CD14-positive monocyte (primary cell): ENCODE measurements at regions not wholly inside any gene's neighbourhood (a gene's known extent, or its start where the extent isn't known, plus 50 kb on each side); places are given as distances from the start of the nearest gene placed in this dataset.

ENCODE experiments used
- DNase-seq, 3 donors: peaks; one replicate each; pipeline ENCODE4 v3.0.0-alpha.2; 2011 to 2022
- H2AFZ ChIP-seq: 2 replicates; pipeline ENCODE4 v1.6.0; 2012; ENCODE audit warnings: mild to moderate bottlenecking, low read depth, low read length, inconsistent platforms; ENCODE audit not compliant: insufficient read depth, poor library complexity, severe bottlenecking
- H3K27ac ChIP-seq, 2 donors: 1 replicate in 1 of 2; 2 replicates in 1 of 2; pipeline ENCODE4 v1.5.1; 2012 to 2013; ENCODE audit warnings: low read length in 2 of 2, control low read depth in 1 of 2, inconsistent platforms in 1 of 2, low read depth in 1 of 2, mild to moderate bottlenecking in 1 of 2
- H3K27me3 ChIP-seq, 2 donors: one replicate each; pipeline versions ENCODE4 v1.6.0 to v1.6.1; 2011 to 2013; ENCODE audit warnings: low read length in 2 of 2; ENCODE audit not compliant: control insufficient read depth in 2 of 2, insufficient read depth in 2 of 2
- H3K36me3 ChIP-seq, 2 donors: replicated peaks in 1 of 2; 1 replicate in 1 of 2; 2 replicates in 1 of 2; pipeline versions ENCODE4 v1.5.1 to v1.6.1; 2012 to 2013; ENCODE audit warnings: low read length in 2 of 2, control low read depth in 1 of 2, inconsistent platforms in 1 of 2, mild to moderate bottlenecking in 1 of 2; ENCODE audit not compliant: insufficient read depth in 2 of 2, control insufficient read depth in 1 of 2
- H3K4me1 ChIP-seq, 2 donors: 1 replicate in 1 of 2; 2 replicates in 1 of 2; pipeline versions ENCODE4 v1.5.1 to v1.6.1; 2012 to 2013; ENCODE audit warnings: low read length in 2 of 2, control low read depth in 1 of 2, inconsistent platforms in 1 of 2, mild to moderate bottlenecking in 1 of 2, moderate library complexity in 1 of 2; ENCODE audit not compliant: insufficient read depth in 2 of 2, control insufficient read depth in 1 of 2
- H3K4me2 ChIP-seq: replicated peaks from 2 replicates; pipeline ENCODE3; 2012; ENCODE audit warnings: low read length, moderate library complexity, mild to moderate bottlenecking; ENCODE audit not compliant: poor library complexity, severe bottlenecking; ENCODE audit errors: extremely low read depth
- H3K4me3 ChIP-seq, 3 experiments: fragments of 200-600 bp in 1 of 3; sonication (generic) in 1 of 3; replicated peaks in 1 of 3; 1 replicate in 2 of 3; 2 replicates in 1 of 3; pipeline ENCODE4 v1.5.1; 2011 to 2013; ENCODE audit warnings: low read length in 3 of 3, mild to moderate bottlenecking in 3 of 3, control low read depth in 2 of 3, low read depth in 2 of 3, inconsistent platforms in 1 of 3, moderate library complexity in 1 of 3
- H3K79me2 ChIP-seq: 2 replicates; pipeline ENCODE4 v1.6.0; 2012; ENCODE audit warnings: mild to moderate bottlenecking, control low read depth, inconsistent platforms, low read length, moderate library complexity; ENCODE audit not compliant: insufficient read depth
- H3K9ac ChIP-seq: 2 replicates; pipeline ENCODE4 v1.6.0; 2017; ENCODE audit warnings: low read length, mild to moderate bottlenecking; ENCODE audit not compliant: insufficient read depth, poor library complexity, severe bottlenecking
- H3K9me3 ChIP-seq, 2 donors: replicated peaks in 1 of 2; 1 replicate in 1 of 2; 2 replicates in 1 of 2; pipeline versions ENCODE4 v1.5.1 to v1.6.1; 2012 to 2013; ENCODE audit warnings: low read length in 2 of 2, control low read depth in 1 of 2; ENCODE audit not compliant: control insufficient read depth in 1 of 2, insufficient read depth in 1 of 2
- H4K20me1 ChIP-seq: 2 replicates; pipeline ENCODE4 v1.6.0; 2012; ENCODE audit warnings: mild to moderate bottlenecking, low read length, control low read depth, moderate library complexity; ENCODE audit not compliant: insufficient read depth
- H3K27ac Mint-ChIP-seq, 7 donors: one replicate each; pipeline ENCODE4 v1.8.0; 2020; ENCODE audit warnings: mild to moderate bottlenecking in 7 of 7, mixed read lengths in 7 of 7, moderate library complexity in 6 of 7, inconsistent platforms in 2 of 7
- H3K27me3 Mint-ChIP-seq, 3 donors: one replicate each; pipeline ENCODE4 v1.8.0; 2021 to 2022; ENCODE audit warnings: low read depth in 3 of 3, mild to moderate bottlenecking in 3 of 3, mixed read lengths in 3 of 3, moderate library complexity in 3 of 3, inconsistent platforms in 1 of 3
- H3K36me3 Mint-ChIP-seq, 2 donors: one replicate each; pipeline ENCODE4 v1.8.0; 2020; ENCODE audit warnings: mixed read lengths in 2 of 2, inconsistent platforms in 1 of 2, mild to moderate bottlenecking in 1 of 2
- H3K4me1 Mint-ChIP-seq: one replicate; pipeline ENCODE4 v1.8.0; 2020; ENCODE audit warnings: mild to moderate bottlenecking, mixed read lengths
- H3K4me3 Mint-ChIP-seq, 2 donors: one replicate each; pipeline ENCODE4 v1.8.0; 2020; ENCODE audit warnings: mild to moderate bottlenecking in 2 of 2, mixed read lengths in 2 of 2, moderate library complexity in 1 of 2
- H3K9me3 Mint-ChIP-seq, 7 donors: one replicate each; pipeline ENCODE4 v1.8.0; 2020 to 2022; ENCODE audit warnings: mixed read lengths in 7 of 7, mild to moderate bottlenecking in 6 of 7, moderate library complexity in 6 of 7, inconsistent platforms in 2 of 7
- WGBS: methylation state at CpG from one replicate; pipeline ENCODE4 v1.1.5; 2013; ENCODE audit warnings: missing lambda C conversion rate; ENCODE audit not compliant: insufficient coverage; 5-methylcytosine and 5-hydroxymethylcytosine counted together
- intact Hi-C, 2 donors: fragments of 100-400 bp; cut with micrococcal nuclease; formaldehyde crosslinking; loops; one replicate each; pipeline versions ENCODE4 v1.15.0 to v1.15.1; 2023
- TF ChIP-seq, protein P1 (sequence below): fragments of 200-600 bp; IDR thresholded peaks from one replicate; pipeline ENCODE4 v1.8.0; 2022; ENCODE audit warnings: antibody characterized with exemption, mild to moderate bottlenecking

DNA sequence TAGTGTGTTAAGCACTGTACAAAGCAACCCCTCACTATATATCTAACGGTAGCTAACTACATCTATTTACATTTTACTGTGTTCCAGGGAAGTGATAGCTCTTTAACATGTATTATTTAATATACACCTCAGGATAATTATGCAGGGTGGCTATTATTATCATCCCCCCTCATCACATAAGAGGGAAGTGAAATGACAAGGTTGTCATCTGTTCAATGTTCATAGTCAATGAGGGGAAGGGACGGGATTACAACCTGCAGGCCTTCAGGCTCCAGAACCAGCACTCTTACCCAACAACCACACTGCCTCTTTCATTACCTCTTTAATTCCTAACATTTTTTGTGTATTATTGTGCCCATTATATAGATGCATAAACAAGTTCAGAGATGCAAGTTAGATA, 238.7 kb upstream of the ANO3 start:
- no peaks in the 10 kb centered on the region for H3K36me3 Mint-ChIP-seq
- no peaks in the 10 kb centered on the region for H3K4me1 Mint-ChIP-seq
- H3K4me3 ChIP-seq: no peak overlapping the region
- TF ChIP-seq, protein P1, sequence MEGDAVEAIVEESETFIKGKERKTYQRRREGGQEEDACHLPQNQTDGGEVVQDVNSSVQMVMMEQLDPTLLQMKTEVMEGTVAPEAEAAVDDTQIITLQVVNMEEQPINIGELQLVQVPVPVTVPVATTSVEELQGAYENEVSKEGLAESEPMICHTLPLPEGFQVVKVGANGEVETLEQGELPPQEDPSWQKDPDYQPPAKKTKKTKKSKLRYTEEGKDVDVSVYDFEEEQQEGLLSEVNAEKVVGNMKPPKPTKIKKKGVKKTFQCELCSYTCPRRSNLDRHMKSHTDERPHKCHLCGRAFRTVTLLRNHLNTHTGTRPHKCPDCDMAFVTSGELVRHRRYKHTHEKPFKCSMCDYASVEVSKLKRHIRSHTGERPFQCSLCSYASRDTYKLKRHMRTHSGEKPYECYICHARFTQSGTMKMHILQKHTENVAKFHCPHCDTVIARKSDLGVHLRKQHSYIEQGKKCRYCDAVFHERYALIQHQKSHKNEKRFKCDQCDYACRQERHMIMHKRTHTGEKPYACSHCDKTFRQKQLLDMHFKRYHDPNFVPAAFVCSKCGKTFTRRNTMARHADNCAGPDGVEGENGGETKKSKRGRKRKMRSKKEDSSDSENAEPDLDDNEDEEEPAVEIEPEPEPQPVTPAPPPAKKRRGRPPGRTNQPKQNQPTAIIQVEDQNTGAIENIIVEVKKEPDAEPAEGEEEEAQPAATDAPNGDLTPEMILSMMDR: no peak
- WGBS: no CpG with 5 or more reads among the region's 2 CpGs
- H3K4me3 Mint-ChIP-seq: no peak overlapping the region
- H3K79me2 ChIP-seq: no peaks in the 10 kb centered on the region
- no peaks in the 10 kb centered on the region for H3K27me3 ChIP-seq
- H3K27me3 Mint-ChIP-seq: no peaks in the 10 kb centered on the region
- no peaks in the 10 kb centered on the region for H4K20me1 ChIP-seq
- DNase-seq: no peak
- H3K27ac ChIP-seq: no peak overlapping the region
- intact Hi-C loops: no loop called here
- no peak overlapping the region for H3K4me2 ChIP-seq
- H3K9ac ChIP-seq: no peak overlapping the region
- H3K9me3 ChIP-seq: no peaks in the 10 kb centered on the region
- no peak overlapping the region for H3K27ac Mint-ChIP-seq
- no peak overlapping the region for H2AFZ ChIP-seq
- no peaks in the 10 kb centered on the region for H3K36me3 ChIP-seq
- no peaks in the 10 kb centered on the region for H3K4me1 ChIP-seq
- peaks cover 0 to 4% (median 0%) of the 10 kb centered on the region in 7 donors for H3K9me3 Mint-ChIP-seq

- no peaks in the 10 kb centered on the region for H3K27me3 ChIP-seq
- Mint-ChIP-seq H3K27ac (no peak overlapping the region), H3K27me3 (no peaks in the 10 kb centered on the region), H3K4me3 (no peak overlapping the region), H3K9me3 (peaks cover 0 to 4% (median 0%) of the 10 kb centered on the region in 7 donors), H3K36me3 (no peaks in the 10 kb centered on the region), H3K4me1 (no peaks in the 10 kb centered on the region)
- H3K27ac ChIP-seq: no peak overlapping the region
- intact Hi-C loops: no loop called here
- no peak overlapping the region for H3K4me2 ChIP-seq
- H3K9ac ChIP-seq: no peak overlapping the region
- no peaks in the 10 kb centered on the region for H3K9me3 ChIP-seq
- TF ChIP-seq, protein P1: no peak
- H2AFZ ChIP-seq: no peak overlapping the region
- no peaks in the 10 kb centered on the region for H3K4me1 ChIP-seq
- H3K4me3 ChIP-seq: no peak overlapping the region
- H3K79me2 ChIP-seq: no peaks in the 10 kb centered on the region
- no peaks in the 10 kb centered on the region for H3K36me3 ChIP-seq
- DNase-seq: no peak
- no CpG with 5 or more reads among the region's 5 CpGs for WGBS
- H4K20me1 ChIP-seq: no peaks in the 10 kb centered on the region
Observed at GRCh38 chr11:26095340-26095739, 236.6 kb upstream of the ANO3 start.
